ENCODE measurements at regions not wholly inside any gene's neighbourhood (a gene's known extent, or its start where the extent isn't known, plus 50 kb on each side); places are given as distances from the start of the nearest gene placed in this dataset.

DNA sequence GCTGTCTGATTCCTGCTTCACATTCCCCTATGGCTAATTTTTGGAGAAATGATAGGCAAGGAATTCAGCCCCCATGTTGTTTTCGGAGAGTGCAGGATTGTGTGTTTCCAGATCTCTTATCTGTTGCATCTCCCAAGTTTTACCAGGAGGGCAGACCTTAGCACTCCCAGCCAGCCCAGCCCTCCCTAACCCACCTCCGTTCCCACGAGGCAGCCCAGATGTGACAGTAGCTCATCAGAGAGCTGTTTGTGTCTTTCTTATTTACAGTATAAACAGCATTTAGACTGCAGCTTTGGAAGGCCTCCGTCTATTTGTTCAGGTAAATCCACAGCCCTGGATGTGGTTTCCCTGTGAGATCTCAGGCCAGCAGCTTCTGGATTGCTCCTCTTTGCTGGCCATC is 91.6 kb downstream of the THNSL2 start:
- no peak overlapping the region for H3K4me3 ChIP-seq (ENCODE audit: low read depth, low read length)
- TF ChIP-seq, protein P1, sequence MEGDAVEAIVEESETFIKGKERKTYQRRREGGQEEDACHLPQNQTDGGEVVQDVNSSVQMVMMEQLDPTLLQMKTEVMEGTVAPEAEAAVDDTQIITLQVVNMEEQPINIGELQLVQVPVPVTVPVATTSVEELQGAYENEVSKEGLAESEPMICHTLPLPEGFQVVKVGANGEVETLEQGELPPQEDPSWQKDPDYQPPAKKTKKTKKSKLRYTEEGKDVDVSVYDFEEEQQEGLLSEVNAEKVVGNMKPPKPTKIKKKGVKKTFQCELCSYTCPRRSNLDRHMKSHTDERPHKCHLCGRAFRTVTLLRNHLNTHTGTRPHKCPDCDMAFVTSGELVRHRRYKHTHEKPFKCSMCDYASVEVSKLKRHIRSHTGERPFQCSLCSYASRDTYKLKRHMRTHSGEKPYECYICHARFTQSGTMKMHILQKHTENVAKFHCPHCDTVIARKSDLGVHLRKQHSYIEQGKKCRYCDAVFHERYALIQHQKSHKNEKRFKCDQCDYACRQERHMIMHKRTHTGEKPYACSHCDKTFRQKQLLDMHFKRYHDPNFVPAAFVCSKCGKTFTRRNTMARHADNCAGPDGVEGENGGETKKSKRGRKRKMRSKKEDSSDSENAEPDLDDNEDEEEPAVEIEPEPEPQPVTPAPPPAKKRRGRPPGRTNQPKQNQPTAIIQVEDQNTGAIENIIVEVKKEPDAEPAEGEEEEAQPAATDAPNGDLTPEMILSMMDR (conservative IDR thresholded peaks at IDR 0.05; ENCODE audit: low read depth, low read length) = no peak
- no peak for DNase-seq (ENCODE audit: low read depth)

DNA sequence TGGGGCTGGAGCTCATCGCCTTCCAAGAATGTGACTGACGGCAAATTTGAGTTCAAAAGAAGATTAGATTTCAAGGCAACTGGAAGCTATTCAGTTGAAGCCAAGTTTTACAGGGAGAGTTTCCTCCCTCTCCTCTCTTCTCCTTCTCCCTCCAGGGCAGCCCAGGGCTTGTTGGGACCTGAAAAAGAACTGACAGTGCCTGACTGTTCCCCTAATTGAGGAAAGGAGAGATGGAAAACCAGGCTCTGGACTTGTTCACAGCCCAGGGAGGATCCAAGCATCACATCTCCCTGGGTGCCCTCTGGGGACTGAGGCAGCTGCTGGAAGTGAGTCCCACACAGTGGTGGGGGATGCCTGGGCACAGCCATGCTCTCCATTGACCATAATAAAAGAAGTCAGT is 88.1 kb downstream of the THNSL2 start:
- DNase-seq (ENCODE audit: low read depth) = no peak
- no peak overlapping the region for H3K4me3 ChIP-seq (ENCODE audit: low read depth, low read length)
- TF ChIP-seq, protein P1 (conservative IDR thresholded peaks at IDR 0.05; ENCODE audit: low read depth, low read length) = no peak

DNA sequence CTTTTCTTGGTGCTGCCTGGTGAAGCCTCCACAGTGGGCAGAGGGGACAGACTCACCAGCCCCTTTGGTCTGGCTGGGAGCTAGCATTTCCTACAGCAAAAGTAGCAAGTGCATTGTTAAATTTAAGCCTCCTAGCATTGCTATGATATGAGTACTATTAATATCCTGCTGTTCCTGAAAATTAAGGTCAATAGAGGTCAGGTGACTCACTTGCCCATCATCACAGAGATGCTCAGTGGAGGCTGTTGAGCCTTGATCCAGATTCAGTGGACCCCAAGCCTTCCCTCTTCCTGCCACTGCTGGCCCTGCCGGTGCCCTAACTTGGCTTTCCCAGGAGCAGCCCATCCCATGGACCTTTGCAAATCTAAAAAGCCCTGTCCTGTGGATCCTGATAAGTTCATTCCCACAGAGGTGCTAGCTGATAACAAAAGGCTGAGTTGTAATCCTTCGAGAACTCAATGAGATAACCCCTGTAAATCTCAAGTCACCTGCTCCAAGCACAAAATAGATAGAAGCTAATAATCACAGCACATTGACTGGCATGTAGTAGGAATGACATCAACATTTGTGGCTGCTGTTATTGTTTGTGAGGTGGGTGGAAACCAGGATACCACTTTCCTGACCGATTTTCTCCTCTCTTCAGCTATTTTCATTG is 84.4 kb downstream of the THNSL2 start:
- DNase-seq (ENCODE audit: low read depth) = no peak
- H3K4me3 ChIP-seq (ENCODE audit: low read depth, low read length) = no peak overlapping the region
- TF ChIP-seq, protein P1 (conservative IDR thresholded peaks at IDR 0.05; ENCODE audit: low read depth, low read length) = no peak

DNA sequence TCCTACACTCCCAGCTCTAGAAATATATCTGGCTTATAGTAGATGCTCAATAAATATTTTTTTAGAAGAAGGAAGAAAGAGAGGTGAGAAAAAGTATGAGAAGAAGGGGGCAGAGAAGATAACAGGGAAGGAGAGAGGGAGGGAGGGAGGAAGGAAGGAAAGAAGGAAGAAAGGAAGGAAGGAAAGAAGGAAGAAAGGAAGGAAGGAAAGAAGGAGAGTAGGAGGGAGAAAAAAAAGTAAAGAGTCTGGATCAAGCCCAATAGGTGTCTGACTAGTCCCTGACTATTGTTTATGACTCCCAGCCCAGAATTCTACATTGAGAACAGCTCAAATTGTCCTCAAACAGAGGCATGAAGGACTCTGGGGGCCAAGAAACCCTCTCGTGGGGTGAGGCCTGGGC is 83.9 kb downstream of the THNSL2 start:
- TF ChIP-seq, protein P1 (conservative IDR thresholded peaks at IDR 0.05; ENCODE audit: low read depth, low read length) = no peak
- no peak for DNase-seq (ENCODE audit: low read depth)
- H3K4me3 ChIP-seq (ENCODE audit: low read depth, low read length) = no peak overlapping the region

DNA sequence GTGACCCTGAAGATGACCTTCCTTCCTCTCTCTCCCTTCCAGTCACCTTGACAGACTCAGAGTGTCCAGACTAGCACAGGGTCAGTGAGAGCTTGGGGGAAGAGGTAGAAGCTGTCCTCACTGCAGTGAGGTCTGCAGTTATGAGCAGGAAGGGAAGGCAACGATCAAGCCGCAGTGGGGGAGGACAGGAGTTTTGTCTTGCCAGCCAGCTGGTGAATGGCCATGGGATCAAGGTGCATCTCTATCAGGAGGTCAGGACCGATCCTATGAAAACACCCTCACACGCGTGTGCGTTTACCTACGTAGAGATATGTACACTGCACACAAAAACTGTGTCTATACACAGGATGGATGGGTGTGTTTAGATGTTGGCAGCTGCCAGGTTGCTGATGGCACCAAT is 83.2 kb downstream of the THNSL2 start:
- DNase-seq (ENCODE audit: low read depth) = no peak
- H3K4me3 ChIP-seq (ENCODE audit: low read depth, low read length) = no peak overlapping the region
- TF ChIP-seq, protein P1 (conservative IDR thresholded peaks at IDR 0.05; ENCODE audit: low read depth, low read length) = no peak

DNA sequence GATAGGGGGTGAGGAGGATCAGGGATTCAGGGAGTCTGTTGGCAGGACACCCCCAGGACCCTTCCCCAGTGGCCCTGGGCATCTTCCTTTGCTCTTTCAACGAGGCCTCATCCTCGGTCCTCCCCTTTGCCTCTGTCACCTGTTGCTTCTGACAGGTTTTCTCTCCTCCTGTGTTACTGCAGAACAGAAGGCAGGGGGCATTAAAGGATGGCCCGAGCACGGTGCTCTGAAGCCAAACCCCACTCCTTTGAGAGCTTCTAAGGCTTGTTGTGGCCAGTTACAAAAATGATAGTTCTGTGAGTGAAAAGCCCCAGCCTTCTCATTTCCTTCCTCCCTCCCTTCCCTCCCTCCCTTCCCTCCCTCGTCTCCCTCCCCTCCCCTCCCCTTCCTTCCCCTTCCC is 82.5 kb downstream of the THNSL2 start:
- H3K4me3 ChIP-seq (ENCODE audit: low read depth, low read length) = no peak overlapping the region
- no peak for DNase-seq (ENCODE audit: low read depth)
- TF ChIP-seq, protein P1 (conservative IDR thresholded peaks at IDR 0.05; ENCODE audit: low read depth, low read length) = no peak

DNA sequence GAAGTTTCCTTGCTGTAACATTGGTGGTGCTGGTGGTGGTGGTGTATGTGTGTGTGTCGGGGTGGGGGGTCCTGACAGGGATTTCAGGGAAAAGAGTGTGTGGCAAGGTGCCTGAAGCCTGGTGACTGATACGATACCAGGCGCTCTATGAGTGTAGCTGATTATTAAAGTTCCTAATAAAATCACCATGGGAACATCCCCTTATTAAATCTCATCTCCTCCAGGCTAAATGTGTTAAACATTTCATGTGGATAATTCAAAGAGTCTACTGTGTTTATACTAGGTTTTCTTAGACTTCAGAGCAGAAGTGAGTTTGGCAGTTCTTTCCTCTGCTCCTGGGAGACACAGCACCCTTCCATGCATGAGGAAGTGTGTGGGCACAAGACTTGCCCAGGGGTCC is 82.0 kb downstream of the THNSL2 start:
- TF ChIP-seq, protein P1 (conservative IDR thresholded peaks at IDR 0.05; ENCODE audit: low read depth, low read length) = no peak
- DNase-seq (ENCODE audit: low read depth) = no peak
- no peak overlapping the region for H3K4me3 ChIP-seq (ENCODE audit: low read depth, low read length)
